OCI-LY1 (cell line): ENCODE measurements at regions not wholly inside any gene's neighbourhood (a gene's known extent, or its start where the extent isn't known, plus 50 kb on each side); places are given as distances from the start of the nearest gene placed in this dataset.

Source experiments
- EZH2 ChIP-seq: fragments of 200-600 bp; sonication (generic), shearing (Covaris generic); IDR thresholded peaks from 2 replicates; pipeline ENCODE4 v1.8.0; 2017; ENCODE audit warnings: borderline replicate concordance, mixed run types, mild to moderate bottlenecking, antibody characterized with exemption, low read length, moderate library complexity, mixed read lengths
- TF ChIP-seq, protein P1 (sequence below): fragments of 200-600 bp; sonication (generic), shearing (Covaris generic); IDR thresholded peaks from 2 replicates; pipeline ENCODE4 v1.5.1; 2017; ENCODE audit warnings: mild to moderate bottlenecking, antibody characterized with exemption, low read length, moderate library complexity, mixed read lengths

DNA sequence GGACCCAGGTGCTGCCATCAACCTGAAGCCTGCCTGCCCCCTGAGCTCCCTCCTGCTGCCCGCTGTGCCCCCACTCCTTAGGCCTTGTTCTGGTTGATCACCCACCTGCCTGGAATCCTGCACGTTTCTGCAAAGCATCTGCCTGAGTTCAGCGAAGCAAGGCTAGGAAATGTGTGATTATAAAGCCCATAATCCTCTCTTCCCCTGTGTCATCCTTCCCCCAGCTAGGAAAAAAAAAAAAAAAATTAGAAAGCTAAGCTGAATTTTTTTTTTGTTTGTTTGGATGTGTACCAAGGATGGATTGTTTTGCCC, 93.2 kb downstream of the FOXA2 start:
- TF ChIP-seq, protein P1, sequence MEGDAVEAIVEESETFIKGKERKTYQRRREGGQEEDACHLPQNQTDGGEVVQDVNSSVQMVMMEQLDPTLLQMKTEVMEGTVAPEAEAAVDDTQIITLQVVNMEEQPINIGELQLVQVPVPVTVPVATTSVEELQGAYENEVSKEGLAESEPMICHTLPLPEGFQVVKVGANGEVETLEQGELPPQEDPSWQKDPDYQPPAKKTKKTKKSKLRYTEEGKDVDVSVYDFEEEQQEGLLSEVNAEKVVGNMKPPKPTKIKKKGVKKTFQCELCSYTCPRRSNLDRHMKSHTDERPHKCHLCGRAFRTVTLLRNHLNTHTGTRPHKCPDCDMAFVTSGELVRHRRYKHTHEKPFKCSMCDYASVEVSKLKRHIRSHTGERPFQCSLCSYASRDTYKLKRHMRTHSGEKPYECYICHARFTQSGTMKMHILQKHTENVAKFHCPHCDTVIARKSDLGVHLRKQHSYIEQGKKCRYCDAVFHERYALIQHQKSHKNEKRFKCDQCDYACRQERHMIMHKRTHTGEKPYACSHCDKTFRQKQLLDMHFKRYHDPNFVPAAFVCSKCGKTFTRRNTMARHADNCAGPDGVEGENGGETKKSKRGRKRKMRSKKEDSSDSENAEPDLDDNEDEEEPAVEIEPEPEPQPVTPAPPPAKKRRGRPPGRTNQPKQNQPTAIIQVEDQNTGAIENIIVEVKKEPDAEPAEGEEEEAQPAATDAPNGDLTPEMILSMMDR, result no peak
- TF ChIP-seq EZH2, result no peak
